GM11168 (cell line): ENCODE measurements at regions not wholly inside any gene's neighbourhood (a gene's known extent, or its start where the extent isn't known, plus 50 kb on each side); places are given as distances from the start of the nearest gene placed in this dataset.
"Not testable (repeated sequence)": the region's sequence is repeated elsewhere in the genome, so short reads cannot be mapped to it uniquely, and the experiment has no call there.

Source experiments
- in situ Hi-C: fragments of 300-500 bp; cut with MboI; formaldehyde crosslinking; loops from one replicate; pipeline ENCODE4 v1.12.0; 2022; ENCODE audit warnings: low sequenced_read_pairs; ENCODE audit not compliant: unreplicated experiment

DNA sequence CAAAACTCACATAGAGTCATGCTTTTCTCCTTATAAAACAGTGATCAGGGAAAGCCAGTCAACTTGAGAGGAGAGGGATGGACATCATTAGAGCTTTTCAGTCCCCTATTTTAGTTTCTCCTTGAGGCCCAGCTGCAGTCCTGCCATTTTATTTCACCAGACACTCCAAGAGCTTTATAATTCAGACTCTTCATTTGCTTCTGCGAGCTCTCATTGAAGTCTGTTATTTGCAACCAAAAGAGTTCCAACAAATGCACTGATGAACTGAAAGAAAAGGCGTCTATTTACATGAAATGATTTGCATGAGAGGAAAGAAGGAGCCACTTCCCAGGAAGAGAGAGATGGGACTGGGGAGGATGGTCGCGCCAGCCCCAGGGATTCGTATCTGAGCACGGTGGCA is 86.8 kb downstream of the NDUFA12 start:
- in situ Hi-C loops = no loop called here

DNA sequence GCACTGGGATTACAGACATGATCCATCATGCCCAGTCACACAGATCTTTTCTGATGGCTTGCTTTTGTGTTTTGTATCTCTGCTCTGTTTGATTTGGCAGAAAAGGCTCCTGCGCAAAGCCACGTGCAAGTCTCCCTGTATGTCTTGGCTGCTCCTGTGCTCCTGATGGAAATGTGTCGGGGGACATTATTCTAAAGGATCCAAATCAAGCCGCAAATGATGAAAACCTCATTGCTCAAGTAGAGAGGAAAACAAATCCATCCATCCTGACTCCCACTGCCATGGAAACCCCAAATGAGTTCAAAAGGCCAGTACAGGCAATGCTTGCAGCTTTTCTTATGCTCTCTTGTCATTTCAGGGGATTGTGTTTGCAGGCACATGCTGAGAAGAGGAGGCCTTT is 93.8 kb downstream of the NDUFA12 start:
- in situ Hi-C loops = no loop called here

DNA sequence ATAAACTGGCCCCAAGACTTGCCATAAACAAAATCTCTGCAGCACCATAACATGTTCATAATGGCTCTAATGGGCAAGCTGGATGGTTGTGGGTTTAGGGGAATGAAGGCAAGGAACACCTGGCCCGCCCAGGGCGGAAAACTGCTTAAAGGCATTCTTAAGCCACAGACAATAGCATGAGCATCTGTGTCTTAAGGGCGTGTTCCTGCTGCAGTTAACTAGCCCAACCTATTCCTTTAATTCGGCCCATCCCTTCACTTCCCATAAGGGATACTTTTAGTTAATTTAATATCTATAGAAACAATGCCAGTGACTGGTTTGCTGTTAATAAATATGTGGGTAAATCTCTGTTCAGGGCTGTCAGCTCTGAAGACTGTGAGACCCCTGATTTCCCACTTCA is 97.7 kb downstream of the NDUFA12 start:
- in situ Hi-C loops = not testable (repeated sequence)

DNA sequence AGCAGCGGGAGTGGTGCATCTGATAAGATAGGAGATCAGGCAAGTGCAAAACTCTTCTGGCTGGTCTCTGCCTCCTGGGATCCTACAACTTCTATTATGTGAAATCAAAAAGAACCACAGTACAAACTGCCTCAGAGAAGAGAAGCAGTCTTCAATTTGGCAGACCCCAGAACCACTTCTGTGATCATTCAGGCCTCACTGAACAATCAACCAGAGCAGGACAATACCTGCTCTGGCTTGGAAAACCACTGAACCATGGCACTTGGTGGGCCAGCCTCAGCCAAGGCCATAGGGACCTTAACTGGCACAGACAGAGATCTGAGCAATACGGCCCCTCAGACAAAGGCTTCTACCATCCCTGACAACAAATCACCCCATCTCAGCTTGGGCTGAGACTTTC is 103.0 kb downstream of the NDUFA12 start:
- in situ Hi-C loops = no loop called here

DNA sequence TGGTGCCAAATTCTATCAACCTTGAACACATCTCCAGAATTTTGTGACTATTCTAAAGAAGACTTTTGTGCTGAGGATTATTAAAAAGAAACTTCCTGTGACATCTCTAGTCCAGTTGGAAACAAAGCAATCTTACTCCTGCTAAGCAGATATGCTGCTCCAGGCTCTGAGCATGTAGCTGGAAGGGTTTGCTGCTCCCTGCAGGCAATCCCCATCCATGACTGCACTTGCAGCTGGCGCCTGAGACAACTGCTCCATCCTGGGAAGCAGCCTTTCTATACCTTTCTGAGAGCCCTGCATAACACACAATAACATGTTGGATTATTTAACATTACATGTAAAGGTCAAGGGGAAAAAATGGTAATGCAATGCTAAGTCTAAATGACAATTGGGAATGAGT is 105.1 kb downstream of the NDUFA12 start:
- in situ Hi-C loops = no loop called here

DNA sequence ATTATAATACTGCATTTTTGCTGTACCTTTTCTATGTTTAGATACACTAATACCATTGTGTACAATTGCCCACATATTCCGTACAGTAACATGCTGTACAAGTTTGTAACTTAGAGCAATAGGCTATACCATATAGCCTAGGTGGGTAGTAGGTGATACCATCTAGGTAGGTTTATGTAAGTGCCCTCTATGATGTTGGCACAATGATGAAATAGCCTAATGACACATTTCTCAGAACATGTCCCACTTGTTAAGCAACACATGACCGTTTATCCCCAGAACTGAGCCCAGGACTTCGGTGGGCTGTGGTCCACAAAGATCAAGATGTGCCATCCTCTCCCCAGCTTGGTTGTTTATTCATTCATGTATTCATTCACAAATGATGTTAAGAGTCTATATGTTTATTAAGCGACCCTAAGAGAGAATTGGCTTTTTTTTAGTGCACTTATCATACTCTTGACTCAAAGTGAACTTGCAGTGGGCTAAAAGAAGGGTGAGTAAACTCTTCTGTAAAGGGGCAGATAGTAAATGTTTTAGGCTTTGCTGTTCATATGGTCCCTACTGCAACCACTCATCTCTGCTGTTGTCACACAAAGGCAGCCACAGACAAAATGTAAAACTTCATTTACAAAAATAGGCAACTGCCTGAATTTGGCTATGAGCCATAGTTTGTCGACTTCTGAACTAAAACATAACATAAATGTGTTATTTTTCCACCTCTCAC is 110.8 kb downstream of the NDUFA12 start:
- in situ Hi-C loops = no loop called here

DNA sequence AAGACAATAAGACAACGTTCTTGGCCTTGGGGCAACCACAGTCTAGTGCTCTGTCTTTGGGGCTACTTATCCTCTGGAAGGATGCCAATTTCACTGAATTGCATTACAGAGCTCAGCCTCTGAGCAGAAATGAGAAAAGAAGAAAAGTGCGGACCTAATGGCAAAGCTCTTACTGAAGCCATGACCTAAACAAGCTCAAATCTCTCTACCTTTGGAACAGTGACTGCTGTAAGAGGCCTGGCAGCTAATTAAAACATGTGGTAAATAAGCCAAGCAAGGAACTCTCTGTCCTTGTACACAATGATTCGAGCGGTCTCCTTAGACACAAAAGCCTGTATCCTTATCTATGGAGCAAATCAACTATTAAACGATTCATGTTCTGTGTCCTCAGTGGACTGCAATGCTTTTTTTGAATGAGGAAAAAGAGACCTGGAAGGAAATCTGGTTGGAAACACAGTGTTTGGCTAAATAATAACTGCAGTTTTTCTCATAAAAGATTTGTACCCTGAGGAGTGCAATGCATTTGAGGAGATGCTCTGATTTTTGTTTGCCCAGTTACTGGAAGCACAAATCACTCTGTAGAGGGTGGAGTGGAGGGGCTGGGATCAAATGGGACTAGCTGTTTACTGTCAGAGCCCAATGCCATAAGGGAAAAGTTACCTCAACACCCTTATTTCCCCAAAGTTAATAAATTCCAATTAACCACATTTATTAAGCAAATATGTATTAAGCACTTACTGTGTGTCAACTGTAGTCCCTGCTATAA is 113.9 kb downstream of the NDUFA12 start:
- in situ Hi-C loops = no loop called here

DNA sequence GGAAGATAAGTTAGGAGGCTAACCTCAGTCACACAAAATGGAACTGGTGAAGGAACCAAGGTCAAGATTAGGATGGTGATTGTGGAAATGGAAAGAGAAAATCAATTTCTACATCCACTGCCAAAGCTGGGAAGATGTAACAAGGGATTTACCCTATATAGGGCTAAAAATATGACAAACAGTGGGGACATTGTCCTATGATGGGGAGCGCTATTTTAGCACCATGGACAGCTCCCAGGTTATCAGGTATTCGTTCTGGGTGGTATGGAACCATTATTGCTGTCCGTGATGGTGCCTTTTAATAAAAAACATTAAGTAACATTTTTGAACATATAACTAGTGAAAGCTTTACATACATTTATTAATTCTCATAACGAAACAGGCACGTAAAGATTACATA is 124.0 kb downstream of the NDUFA12 start:
- in situ Hi-C loops = no loop called here

DNA sequence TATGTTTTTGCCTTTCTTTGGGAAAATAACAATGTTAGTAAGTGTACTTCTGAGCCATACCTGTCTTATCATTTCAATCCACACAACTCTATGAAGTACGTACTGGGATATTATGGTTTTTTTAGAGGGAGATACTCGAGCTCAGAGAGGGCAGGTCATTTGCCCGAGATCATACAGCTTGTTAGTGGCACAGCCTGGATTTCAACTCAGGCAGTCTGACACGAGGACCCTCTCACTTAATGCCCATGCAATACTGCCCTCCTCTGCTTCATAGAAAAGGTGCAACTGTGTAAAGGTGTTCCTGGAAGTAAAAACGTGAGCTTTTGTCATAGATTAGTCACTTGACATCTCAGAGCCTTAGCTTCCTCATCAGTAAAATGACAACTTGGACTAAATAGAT is 128.0 kb downstream of the NDUFA12 start:
- in situ Hi-C loops = no loop called here

DNA sequence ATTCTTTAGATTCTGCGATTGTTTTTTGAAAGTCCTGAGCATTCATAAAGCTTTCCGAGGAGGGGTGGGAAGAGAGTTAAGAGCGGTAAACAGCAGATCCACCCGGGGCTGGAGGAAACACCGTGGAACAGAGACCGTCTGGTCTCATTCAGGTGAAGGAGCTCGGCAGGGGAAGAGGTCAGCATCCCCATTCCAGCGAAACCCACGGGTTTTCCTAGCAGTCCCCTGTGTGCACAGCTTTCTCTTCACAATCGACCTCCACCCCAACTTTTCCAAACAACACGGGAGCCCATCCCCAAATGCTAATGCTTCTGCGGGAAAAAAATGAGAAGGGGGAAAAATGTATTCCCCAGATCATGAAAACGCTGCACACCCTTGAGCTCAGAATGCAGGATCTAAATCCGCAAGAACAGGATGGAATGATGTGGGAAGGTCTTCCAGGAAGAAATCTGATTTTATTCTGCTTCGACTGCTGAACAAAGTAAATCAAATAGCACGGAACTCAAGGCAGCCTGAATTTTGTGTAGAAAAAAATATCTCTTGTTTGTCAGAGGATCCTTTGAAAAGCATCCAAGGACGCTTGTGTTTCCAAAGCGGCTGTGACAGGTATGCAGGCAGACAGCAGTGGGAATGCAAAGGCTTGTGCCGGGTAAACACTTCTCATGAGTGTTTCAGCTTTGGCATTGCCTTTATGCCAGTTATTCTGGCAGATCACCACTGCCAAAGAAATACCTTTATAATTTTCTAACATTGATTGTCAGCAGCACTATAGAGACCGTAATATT is 128.8 kb downstream of the NDUFA12 start:
- in situ Hi-C loops = no loop called here

DNA sequence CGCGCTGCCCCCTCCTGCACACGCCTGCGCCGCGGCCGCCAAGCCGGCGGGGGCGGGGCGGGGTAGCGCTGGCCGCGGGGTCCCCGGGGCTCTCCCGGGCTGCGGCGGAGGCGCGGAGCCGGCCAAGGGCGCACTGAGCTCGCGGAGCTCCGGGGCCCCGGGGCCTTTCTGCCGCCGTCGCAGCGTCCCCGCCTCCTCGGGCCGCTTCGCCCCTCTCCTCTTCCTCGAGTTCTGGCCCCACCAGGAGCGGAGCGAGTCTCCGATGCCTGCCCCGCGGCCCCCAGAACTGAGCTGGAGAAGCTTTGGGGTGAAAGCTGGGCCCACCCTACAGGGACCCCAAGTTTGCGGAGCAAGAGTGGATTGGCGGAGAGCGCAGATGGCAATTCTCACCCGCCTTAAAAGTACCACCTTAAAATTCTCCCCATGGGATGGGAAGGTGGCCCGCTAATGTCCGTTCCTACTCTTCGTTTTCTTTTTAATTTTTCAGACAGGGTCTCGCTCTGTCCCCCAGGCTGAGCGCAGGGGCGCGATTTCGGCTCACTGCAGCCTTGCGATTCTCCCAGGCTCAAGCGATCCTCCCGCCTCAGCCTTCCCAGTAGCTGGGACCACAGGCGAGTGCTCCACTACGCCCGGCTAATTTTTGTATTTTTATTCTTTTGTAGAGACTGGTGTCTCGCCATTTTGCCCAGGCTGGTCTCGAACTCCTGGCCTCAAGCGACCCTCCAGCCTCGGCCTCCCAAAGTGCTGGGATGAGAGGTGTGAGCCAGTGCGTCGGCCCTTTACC is 129.6 kb downstream of the NDUFA12 start:
- in situ Hi-C loops = no loop called here

DNA sequence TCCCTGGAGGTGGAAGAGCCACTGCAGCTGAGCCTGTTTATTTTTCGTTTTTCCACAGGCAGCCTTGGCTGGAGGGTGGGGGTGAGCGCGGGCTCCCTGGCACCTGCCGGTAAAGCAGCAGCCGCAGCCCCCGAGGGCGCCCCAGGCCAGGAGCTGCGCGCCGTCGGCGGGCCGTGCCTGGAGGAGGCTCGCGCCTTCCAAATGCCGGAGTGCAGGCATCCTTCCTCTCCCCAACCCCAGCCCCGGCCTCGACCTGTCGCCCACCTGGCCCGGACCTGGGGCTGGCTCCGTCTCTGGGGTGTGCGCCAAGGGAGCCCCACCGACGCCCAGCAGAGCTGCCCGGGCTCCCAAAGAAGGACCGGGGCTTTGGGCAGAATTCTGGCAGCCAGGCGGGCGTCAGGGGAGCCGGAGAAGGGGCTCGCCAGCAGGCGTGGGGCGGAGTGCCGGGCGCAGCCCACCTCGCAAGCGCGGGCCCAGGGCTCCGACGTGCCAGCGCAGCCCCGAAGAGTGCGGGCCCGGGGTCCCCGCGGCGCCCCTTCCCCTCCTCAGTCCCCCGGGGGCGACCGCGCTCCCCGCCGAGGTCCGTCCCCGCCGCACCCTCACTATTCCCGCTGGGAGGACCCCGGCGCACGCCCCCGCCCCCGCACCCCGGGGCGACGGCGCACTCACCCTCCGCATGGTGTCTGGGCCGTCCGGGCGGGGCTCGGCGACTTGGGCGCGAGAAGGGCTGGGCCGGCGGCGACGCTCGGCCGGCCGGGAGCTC is 130.3 kb downstream of the NDUFA12 start:
- in situ Hi-C loops = no loop called here

DNA sequence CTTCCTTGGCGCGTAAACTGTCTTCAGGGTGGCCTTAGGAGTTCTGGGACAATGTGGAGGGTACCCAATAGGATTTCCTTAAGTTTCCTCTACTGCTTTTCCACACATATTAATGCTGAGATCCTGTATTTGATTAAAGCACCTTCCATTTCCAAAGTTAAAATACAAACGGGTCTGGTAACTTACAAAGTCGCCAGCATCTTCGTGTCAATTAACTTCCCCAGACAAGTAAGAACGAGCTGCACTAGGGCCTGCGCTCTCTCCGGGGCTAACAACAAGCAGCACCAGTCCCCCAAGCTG is 130.9 kb downstream of the NDUFA12 start:
- in situ Hi-C loops = no loop called here

DNA sequence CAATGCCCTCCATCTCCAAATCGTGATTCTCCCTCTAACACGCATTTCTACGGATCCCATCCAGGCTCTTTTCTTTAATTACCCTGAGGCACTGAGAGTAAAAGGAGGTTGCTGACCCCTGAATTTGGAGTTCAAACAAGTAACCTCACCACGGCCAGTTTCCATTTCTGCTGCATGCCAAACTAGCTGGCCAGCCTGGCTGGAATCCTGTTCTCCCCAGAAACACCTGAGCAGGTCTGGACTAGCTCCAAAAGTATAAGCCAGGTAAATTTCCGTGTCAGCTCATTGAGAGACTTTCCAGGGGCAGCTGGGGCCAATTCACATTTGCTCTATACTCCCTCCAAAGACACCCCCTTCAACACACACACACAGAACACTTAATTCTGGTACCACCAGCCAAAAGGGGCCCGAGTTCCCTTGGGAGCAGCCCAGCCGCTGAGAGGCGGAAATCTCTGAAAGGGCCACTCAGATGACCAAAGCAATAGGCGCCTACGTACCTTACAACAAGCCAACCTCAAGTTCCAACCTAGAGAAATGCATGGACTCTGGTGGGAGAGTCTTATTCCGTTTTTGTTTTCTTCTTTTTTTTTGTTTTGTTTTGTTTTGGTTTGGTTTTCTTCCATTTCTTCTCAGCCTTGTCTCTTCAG is 131.4 kb downstream of the NDUFA12 start:
- in situ Hi-C loops = no loop called here

DNA sequence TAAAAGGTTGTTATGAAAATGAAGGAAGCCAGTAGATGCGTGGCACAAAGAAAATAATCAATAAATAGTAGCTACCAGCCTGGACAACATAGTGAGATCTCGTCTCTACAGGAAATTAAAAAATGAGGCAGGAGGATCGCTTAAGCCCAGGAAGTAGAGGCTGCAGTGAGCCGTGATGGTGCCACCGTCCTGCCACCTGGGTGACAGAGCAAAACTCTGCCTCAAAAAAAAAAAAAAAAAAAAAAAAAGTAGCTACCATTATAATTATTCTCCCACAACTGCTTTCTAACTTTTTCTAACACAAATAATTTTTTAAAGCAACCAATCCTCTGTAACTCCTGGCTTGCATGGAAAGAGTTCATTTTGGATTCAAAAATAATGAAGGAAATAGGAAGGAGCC is 133.0 kb downstream of the NDUFA12 start:
- in situ Hi-C loops = no loop called here

DNA sequence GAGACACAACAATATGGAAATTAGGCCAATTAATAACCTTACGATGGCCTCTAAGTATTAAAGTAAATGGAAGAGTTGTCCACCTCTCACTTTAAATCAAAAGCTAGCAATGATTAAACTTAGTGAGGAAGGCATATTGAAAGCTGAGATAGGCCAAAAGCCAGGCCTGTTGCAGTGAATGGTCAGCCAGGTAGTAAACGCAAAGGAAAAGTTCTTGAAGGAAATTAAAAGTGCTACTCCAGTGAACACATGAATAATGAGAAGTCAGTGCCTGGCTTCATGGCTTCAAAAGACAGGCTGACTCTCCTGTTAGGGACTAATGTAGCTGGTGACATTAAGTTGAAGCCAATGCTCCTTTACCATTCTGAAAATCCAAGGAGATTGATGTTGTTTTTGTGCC is 135.3 kb downstream of the NDUFA12 start:
- in situ Hi-C loops = no loop called here

DNA sequence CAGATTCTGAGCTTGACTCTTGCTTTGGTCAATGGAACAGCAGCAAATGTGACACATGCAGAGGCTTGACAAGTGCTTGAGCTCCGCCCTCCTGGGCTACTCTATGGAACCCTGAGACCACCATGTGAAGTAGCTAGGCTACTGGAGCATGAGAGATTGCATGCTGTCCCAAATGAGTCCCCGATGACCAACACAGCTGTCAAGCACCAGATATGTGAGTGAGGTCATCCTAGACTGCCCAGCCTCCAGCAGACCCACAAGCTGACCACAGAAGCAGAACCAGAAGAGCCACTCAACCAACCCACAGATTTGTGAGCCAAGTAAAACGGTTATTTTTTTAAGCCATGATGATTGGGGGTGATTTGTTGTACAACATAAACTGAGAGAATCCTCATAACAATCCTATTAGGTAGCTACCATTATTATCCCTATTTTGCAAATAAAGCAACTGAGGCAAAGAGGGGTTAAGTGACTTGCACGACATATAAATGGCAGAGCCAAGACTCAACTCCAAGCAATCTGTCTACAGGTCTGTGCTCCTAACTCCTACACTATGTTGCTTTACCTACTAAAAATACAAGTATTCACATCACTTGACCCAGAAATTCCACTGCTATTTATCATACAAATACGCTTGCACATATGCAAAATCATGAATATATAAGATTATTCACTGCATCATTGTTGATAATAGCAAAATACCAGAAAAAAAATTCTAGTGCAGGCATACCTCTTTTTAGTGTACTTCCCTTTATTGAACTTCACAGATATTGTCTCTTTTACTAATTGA is 136.2 kb downstream of the NDUFA12 start:
- in situ Hi-C loops = no loop called here

DNA sequence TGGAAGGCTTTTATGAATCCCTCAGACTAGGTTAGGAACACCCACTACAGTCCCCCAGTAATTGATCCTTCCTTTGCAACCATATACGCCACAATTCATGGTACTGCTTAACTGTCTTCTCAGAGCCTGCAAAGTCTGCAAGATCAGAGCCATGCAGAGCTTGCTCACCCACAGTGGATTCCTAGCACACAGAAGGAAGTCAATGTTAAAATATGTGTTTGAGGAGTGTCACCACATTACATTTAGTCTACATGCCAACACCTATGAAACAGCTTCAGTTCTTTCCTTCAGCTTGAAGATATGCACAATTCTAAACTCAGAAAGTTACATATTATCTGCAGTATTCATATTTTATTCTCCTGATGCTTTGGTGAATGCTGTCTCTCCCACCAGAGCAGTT is 138.5 kb downstream of the NDUFA12 start:
- in situ Hi-C loops = no loop called here
